ENCODE measurements at regions not wholly inside any gene's neighbourhood (a gene's known extent, or its start where the extent isn't known, plus 50 kb on each side); places are given as distances from the start of the nearest gene placed in this dataset.

DNA sequence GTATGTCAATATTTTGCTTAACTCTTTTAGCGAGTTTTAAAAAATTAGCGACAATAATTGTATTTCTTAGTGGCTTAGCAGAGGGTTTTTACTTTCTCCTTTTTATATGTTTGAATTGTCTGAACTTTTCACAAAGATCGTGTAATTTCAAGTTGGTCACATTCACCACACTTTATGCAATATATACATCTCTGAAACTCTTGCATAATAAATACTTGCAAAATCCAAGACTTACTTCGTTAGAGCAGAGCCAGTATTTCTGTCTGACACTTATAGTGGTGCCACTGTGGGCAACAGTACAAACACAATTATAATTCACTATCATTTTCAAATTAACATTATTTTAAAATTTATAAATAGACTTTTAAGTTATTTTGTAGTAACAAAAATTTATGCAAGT lies 62.0 kb downstream of the SUCNR1 start:
- DNase-seq, result no peak

DNA sequence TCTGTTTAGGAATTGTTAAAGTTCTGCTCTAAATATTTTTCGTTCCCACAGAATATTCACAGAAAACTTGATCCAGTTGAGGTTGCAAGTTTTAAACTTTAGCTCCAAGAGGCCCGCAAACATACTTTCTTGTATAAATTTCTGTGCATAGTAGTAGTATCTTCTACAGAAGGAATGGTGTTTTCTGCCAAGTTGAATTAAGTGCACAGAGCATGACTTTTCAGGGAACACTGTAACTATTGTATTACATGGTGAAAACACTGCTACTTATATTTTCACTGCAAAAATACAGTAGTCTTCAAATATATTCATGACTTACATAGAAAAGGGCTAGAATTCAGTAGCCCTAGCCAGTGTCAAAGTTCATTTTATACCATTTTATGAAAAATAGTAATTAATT lies 67.0 kb downstream of the SUCNR1 start:
- no peak for DNase-seq

DNA sequence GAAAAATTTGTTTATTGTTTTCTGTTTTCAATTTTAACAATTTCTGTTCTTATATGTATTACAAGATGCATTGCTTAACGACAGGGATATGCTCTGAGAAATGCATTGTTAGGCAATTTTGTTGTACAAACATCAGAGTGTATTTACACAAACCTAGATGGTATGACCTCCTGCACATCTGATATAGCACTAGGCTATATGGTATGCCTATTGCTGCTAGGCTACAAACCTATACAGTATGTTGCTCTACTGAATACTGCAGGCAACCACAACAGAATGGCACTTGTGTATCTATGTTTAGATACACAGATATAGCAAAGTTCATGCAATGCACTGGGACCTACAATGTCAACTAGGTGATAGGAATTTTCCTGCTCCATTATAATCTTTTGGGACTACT lies 70.1 kb downstream of the SUCNR1 start:
- DNase-seq, result no peak

DNA sequence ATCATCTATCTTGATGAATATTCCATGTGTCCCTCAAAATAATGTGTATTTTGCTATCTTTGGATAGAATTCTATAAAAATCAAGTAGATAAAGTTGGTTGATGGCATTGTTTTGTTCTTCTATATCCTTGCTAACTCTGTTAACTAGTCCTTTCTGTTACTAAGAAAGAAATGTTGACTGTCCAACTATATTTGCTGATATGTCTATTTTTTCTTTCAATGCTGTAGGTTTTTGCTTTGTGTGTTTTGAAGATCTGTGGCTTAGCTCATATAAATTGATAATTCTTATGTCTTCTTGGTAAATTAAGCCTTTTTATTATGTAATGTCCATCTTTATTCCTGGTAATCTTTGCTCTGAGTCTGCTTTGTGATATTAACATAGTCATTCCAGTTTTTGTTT lies 70.9 kb downstream of the SUCNR1 start:
- no peak for DNase-seq

DNA sequence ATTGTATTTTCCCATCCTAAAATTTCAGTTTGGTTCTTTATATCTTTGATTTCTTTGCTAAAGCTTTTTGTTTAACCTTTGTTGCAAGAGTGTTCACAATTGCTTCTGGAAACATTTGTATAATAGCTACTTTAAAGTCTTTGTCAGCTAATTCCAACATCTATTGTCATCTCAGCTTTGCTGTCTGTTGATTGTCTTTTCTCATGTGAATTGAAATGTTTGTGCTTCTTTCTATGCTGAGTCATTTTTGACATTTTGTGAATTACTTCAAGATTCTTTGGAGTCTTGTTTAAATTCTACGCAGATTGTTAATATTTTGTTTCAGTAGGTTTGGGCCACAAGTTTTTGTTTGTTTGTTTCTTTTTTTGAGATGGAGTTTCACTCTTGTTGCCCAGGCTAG lies 73.2 kb downstream of the SUCNR1 start:
- DNase-seq, result no peak

DNA sequence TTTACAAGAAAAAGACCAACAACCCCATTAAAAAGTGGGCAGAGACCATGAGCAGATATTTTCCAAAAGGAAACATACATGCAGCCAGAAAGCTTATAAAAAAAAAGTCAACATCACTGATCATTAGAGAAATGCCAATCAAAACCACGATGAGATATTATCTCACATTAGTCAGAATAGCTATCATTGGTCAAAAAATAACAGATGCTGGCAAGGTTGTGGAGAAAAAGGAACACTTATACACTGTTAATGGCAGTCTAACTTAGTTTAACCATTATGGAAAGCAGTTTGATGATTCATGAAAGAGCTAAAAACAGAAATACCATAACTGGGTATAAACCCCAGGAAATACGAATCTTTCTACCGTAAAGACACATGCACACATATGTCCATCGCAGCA lies 76.3 kb downstream of the SUCNR1 start:
- DNase-seq, result no peak

DNA sequence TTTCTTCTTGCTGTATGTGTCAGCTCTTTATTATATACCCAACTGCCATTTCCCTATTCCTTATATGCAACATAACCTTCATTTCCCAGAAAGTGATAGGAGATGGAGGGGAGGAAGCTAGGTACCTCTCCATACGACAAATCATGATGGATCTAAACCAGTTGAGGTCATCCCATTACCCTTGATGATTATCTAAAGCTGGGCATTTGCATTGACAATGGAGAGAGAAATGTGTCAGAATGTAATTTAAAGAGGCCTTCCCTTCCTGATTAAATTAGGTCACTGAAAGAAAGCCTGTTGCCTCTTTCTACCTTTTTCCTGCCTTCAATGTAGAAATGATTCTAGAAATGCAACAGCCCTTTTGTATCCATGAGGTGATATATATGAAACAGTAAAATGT lies 81.9 kb downstream of the SUCNR1 start:
- no peak for DNase-seq

DNA sequence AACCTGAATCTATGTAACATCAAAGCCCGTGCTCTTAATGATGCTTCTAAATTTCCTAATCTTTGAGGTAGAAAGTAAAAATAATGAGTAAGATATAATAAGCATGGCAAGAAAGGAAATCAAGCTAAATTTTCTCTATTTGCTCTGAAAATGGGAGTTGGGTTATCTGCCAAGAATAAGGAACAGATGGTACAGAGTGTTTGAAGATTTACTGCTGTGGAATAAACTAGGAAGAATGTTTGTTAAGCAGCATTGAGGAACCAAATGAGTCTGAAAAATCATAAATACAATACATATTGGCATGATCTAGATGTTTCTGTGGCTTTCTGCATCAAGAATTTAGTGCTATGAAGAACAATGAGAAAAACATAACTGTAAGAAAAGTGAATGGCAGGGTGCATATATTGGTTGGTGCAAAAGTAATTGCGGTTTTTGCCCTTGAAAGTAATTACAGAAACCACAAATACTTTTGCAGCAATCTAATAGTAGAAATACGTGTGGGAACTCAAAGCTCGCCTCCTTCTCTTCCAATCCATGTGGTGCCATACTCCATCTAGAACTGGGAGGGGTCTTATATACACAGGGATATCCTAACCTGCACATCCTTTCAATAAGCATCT lies 87.6 kb downstream of the SUCNR1 start:
- DNase-seq, result no peak

DNA sequence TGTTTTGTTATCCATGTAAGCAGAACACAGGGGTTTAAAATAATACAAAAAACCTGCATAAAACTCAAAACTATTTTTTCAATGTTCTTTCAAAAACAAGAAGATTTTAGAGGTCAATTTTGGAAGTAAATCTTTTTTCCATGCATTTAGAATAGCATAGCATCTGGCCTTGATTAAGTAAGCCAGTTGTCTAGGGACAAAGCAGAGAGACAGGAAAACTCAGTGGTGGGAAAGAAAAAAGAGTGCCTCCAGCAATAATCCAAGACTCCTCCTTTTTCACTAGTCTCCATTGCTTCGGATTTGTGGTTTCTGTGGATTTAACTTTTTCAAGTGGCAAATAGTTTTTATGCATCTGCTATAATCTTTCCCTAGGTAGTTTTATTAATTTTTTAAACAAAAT lies 88.9 kb downstream of the SUCNR1 start:
- no peak for DNase-seq

DNA sequence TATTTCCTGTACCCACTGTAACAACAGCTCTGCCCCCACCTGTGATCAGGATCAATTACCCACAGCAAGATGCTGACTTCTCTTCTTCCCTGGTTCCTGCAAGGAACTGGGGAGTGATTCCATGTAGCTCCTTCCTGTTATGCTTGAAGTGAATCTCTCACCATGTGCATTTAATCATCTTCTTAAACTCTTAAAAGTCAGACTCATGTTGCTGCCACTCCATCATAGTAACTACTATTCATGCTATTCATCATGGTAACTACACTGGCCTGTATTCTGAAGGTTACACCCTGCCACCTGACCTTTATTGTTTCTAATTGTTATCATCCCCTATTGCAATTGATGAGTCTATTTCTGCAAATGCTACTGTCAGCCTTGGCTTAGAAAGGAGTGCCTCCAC lies 89.5 kb downstream of the SUCNR1 start:
- no peak for DNase-seq

DNA sequence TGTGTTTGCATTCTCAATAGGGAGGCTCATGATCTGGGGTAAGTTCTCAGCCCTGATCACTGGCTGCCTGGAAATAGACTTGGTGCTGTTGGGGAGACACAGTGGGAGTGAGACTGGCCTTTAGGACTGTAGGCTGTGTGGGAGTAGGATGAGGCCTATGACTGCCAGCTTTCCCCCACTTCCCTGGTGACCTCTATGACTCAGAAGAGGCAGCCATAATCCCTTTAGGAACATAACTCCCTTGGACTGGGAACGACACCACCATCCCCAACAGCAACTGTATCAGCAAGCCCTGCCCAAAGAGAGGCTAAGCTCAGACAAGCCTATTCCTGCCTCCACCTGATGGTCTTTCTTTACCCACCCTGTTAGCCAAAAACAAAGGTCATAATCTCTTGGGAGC lies 91.3 kb downstream of the SUCNR1 start:
- no peak for DNase-seq

DNA sequence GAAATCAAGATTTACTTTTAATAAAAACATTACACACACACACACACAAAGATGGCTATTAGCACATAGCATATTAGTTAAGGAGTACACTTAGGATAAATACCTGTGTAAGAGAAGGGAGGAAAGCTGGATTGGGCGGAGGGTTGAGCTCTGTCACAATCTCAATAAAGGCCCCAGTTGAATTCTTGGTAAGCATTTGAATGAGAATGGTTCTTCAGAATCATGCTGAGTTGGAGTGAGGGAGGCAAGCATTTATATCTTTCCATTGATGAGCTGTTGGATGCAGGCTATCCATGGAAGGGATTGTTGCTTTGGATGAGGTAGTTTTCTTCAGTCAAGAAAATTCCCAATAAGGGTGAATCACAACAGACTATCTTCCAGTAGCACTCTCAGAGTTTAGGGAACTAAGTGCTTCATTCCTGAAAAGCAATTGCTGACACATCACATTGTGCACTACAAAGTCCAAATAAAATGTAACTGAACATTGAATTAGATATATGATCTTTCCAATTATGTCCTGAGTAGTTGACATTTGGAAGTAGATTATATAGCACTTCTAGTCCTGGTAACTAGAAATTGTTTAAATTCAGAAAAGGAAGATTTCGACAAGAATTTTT lies 95.7 kb downstream of the SUCNR1 start:
- no peak for DNase-seq

DNA sequence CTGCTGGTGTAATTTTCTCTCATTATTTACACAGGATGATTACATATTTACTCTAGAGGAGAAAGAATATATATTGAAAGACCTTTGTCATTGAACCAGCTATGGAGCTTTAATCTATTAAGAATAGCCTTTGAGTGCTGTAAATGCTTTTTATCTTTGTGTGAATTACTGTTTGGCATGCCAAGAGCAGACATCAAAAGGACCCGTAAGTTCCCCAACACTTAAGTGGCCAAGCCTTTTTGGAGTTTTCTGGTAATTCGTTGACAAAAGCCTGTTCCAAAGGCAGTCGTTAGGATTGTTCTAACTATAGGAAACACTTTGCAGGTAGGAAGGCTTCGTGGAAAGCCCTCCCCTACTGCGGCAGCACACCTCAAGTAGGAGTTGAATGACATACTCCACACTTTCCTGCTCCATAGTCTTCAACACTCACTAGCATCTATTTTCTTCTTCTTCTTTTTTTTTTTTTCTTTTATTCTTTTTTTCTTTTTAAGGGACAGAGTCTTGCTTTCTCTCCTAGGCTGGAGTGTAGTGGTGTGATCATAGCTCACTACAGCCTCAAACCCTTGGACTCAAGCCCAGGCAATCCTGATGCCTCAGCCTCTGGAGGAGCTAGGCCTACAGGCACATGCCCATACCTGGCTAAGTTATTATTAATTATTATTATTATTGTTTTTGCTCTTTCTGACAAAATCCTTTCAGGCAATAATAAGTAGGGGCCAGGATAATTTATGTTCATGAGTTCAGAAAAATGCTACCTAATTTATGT lies 98.6 kb downstream of the SUCNR1 start:
- DNase-seq, result no peak

DNA sequence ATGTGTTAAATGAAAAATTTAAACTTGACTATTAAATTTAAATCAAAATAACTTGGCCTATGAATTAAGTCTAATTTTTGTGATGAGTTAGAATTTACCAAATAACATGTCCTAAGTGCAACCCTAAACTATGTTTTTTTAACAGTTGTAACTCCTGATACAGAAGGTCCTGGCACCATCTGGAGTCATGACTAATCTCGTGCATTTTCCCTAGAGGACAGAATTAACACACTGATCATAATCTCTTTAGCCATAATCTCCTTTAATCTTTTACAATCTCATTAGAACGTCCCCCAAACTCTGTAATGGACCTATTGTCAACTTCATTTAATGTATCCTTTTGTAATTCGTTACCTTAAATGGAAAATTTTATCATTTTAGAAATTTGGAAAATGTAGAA lies 100.6 kb downstream of the SUCNR1 start:
- no peak for DNase-seq

DNA sequence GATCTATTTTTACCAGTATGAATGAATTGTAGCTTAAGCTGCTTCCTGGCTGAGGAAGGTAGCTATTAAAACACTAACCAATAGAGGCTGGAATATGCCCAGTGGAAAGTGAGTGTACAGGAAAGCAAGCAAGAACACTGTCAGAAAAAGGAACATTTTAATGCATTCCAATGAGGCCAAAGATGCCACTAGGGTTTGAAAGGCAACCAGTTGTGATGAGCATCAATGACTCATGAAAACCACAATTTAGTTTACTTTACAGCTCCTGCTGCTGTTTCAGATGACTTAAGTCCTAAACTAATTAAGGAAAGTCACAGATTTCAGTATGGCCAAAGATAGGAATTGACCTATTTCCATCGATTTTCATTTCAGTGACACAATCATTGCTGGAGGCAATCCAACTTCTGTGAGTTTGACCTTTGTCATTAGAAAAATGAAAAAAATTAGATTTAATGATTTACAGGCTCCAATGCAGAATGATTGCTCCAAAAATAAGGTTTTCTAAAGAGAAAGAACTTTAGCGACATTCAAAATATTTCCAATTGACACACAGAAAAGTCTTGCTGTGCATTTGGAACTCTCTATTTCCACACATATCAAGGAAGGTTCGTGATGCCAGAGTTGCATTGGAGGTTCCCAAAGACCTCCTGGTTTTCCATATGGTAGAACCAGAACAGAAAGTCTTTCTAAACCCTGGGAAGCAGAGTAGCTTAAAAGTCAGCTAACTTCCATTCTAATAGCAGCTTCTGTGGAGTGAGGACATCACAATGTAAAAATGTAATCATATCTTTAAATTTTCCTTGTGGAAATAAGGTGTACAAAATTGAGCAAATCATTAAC lies 103.0 kb downstream of the SUCNR1 start:
- DNase-seq, result no peak

DNA sequence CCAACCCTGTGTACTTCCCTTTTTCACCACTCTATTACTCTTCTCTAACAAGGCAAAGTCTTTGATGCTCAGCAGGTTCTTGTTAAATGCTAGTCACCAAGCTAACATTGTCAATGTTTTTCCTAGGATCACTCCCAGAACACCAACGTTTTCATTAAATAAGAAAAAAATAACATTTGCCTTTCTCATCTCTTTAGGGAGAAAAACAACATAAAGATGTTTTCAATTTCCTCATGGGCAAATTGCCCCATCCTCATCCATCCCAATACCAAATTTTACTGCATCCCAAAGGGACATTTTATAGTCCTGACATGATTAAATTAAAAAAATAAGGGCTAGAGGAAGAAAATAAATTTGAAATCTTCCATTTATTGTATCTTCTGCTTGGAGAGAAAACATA lies 106.5 kb downstream of the SUCNR1 start:
- DNase-seq, result no peak

DNA sequence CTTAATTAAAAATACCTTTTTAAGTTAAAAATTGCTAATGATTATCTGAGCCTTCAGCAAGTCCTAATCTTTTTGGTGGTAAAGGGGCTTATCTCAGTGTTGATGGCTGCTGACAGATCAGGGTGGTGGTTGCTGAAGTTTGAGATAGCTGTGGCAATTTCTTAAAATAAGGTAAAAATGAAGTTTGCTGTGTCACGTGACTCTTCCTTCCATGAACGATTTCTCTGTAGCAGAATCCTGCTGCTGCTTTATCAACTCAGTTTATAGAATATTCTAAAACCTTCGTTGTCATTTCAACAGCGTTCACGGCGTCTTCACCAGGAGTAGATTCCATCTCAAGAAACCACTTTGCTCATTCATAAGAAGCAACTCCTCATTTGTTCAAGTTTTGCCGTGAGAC lies 110.1 kb downstream of the SUCNR1 start:
- DNase-seq, result no peak

DNA sequence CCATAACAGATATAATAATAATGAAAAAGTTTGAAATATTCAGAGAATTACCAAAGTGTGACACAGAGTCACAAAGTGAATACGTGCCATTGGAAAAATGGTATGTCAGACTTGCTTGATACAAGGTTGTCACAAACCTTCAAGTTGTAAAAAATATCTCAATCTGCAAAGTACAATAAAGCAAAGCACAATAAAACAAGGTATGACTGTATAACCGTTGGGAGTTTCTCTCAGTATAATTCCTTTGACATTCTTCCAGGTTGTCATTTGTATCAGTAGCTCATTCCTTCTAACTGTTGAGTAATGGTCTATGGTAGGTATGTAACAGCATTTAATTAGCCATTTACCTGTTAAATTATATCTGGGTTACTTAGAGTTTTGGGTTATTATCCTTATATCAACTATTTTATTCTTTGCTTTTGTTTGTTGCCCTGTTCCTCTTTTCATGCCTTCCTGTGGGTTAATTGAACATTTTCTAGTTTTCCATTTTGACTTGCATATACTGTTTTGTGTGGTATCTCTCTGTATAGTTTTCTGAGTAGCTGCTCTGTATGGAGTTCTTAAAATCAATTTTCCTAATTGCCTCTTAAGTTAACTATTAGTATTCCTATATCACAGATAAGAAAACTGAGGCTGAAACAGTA lies 112.5 kb downstream of the SUCNR1 start:
- no peak for DNase-seq

DNA sequence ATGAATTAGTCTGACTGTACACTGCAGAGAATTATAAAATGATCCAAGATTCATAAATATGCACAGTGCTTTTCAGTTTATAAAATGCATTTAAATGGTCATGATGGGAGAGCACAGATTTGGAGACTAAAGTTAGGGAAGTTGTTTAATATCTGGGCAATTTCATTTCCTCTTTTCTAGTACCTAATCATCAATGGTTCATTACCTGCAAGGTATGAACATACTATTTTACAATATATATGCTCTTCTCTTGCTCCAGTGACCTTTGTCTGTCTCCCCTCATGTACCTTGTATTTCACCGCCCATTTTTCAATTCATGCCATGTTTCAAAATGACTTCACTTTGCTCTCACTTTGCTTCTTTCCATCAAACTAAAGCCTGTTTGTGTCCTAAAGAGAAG lies 114.5 kb downstream of the SUCNR1 start:
- no peak for DNase-seq

DNA sequence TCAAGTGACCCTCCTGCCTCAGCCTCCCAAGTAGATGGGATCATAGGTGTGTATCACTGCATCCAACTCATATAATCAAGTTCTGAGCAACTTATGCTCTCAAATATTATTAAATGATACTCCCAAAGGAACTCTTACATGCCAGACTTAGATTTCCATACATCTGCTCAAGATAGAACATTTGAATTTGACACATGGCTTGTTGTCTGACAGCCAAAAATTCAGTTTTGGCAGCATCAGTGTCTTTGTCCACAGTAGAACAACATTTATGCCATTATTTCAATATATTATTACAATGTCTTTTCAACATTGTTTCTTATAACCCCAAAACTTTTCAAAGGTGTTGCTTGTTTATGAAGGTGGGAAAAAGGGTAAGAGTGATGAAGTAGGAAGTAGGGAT lies 116.2 kb downstream of the SUCNR1 start:
- no peak for DNase-seq

DNA sequence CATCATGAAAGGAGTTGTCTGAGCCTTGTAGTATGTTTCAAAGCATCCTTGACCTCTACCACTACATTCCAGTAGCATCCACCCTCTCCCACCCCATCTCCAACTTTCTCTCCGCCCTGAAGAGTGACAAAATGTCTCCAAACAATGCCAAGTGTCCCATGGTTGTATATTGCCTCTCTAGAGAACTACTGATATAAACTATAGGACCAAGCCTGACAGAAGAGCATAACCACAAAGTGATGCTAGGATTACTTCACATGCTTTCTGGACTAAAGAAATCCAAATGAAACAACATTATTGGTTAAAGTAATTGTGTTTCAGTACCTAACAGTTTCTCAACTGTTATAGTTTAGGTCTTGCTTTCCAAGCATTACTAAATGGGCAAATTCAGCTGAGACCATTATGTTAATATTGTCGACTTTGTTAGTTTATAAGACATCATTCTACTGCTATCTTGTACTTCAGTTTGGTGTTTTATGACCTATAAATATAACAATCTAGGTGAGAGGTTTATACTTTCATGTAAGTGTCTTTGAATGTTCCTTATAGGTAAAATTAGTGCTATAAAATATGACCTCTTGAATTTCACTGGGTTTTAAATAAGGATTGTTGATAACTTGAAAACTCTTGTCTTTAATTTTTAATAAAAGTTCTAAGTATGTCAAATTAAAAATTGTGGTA lies 117.4 kb downstream of the SUCNR1 start:
- DNase-seq, result no peak

DNA sequence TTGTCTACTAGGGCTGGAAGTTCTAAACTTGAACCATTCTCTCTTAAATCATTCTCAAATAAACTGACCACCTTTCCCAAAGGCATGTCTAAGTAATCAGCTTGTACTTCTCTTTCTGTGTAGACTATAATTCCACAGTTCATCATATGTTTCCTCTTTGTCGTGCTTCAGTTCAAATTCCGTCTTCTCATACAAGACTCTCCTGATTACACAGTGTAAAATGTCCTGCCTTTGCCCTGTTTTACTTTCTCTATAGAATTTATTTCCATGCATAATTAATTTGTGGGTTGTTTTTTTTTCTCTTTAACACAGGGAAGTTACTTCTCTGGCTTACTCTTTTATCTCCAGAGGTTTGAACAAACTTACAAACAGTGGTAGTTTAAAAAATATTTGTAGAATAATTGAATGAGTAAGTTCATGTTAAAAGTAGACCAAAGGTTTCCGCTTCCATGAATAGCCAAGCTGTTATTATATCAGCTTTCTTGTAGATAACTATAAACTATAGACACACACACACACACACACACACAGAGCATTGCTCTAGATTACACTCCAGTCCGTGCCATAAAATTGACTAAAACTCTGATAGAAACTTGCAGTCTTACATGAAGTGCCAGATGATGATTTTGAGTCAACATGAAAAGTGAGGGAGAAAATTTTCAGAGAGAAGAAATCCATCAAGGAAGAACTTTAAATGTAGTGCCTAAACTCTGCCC lies 119.0 kb downstream of the SUCNR1 start:
- no peak for DNase-seq

Data from activated CD4-positive, alpha-beta T cell treated with anti-CD3 and anti-CD28 coated beads, Interleukin-2, amount 50 U/mL, for 16 hours (primary cell).